Heart right ventricle (tissue), 16 donors: ENCODE measurements at regions not wholly inside any gene's neighbourhood (a gene's known extent, or its start where the extent isn't known, plus 50 kb on each side); places are given as distances from the start of the nearest gene placed in this dataset.
"Not testable (repeated sequence)": the region's sequence is repeated elsewhere in the genome, so short reads cannot be mapped to it uniquely, and the experiment has no call there.

Experiments
- ATAC-seq, 8 donors: fragments of 200-7000 bp; cut with Tn5 transposase; one replicate each; pipeline ENCODE4 v1.9.1; 2020; ENCODE audit warnings: mild to moderate bottlenecking in 8 of 8, moderate library complexity in 8 of 8, moderate number of reproducible peaks in 1 of 8
- DNase-seq, 2 donors: peaks; one replicate each; pipeline ENCODE4 v3.0.0-alpha.2; 2020
- H3K27ac ChIP-seq, 10 donors: fragments of 200-600 bp; sonication (generic) in 2 of 10; one replicate each; pipeline versions ENCODE4 v1.5.0 to v1.8.0; 2020 to 2022; ENCODE audit warnings: mild to moderate bottlenecking in 3 of 10
- H3K27me3 ChIP-seq, 7 donors: fragments of 200-600 bp; one replicate each; pipeline ENCODE4 v1.8.0; 2021 to 2022; ENCODE audit warnings: mild to moderate bottlenecking in 2 of 7
- H3K36me3 ChIP-seq, 9 donors: fragments of 200-600 bp; sonication (generic) in 1 of 9; one replicate each; pipeline versions ENCODE4 v1.5.0 to v1.8.0; 2020 to 2022; ENCODE audit warnings: mild to moderate bottlenecking in 2 of 9
- H3K4me1 ChIP-seq, 9 donors: fragments of 200-600 bp; sonication (generic) in 1 of 9; one replicate each; pipeline versions ENCODE4 v1.5.0 to v1.8.0; 2020 to 2022; ENCODE audit warnings: mild to moderate bottlenecking in 4 of 9
- H3K4me3 ChIP-seq, 10 donors: fragments of 200-600 bp; sonication (generic) in 2 of 10; one replicate each; pipeline versions ENCODE4 v1.5.0 to v1.8.0; 2020 to 2022; ENCODE audit warnings: mild to moderate bottlenecking in 7 of 10, moderate library complexity in 2 of 10
- H3K9me3 ChIP-seq, 11 donors: fragments of 200-600 bp in 10 of 11; sonication (generic) in 2 of 11; one replicate each; pipeline versions ENCODE4 v1.5.0 to v1.8.0; 2013 to 2022; ENCODE audit warnings: mild to moderate bottlenecking in 2 of 11, control low read depth in 1 of 11, moderate library complexity in 1 of 11
- WGBS, 2 donors: extraction: QIAGEN DNeasy Blood & Tissue Kit; methylation state at CpG; one replicate each; pipeline ENCODE4 v1.1.7; 2013; ENCODE audit warnings: inconsistent platforms in 1 of 2; 5-methylcytosine and 5-hydroxymethylcytosine counted together
- intact Hi-C, 10 donors: fragments of 100-400 bp; cut with DNase I; formaldehyde crosslinking; loops; one replicate each; pipeline versions ENCODE4 v1.11.1 to v1.14.2; 2022
- TF ChIP-seq, protein P1 (sequence below), 9 donors: fragments of 200-600 bp; sonication (generic) in 2 of 9; IDR thresholded peaks; one replicate each; pipeline versions ENCODE4 v1.5.0 to v1.8.0; 2021 to 2022; ENCODE audit warnings: antibody characterized with exemption in 9 of 9, mild to moderate bottlenecking in 5 of 9, moderate library complexity in 1 of 9
- donor health status: Arrhythmogenic right ventricular cardiomyopathy.
- donor health status: ischemic (EF 13 %, LVEDD 7.1; RV severe dilation, severe dysfunction).
- donor health status: healthy with polysubstance abuse.
- donor health status: DM: no; HTN: yes; CAD: no.
- donor health status: DM: no; HTN: no; CAD: no.
- donor health status: ischemic (EF 25% LVEDD 6.9; RV normal size, moderate dysfunction).
- donor health status: ischemic (EF 25% LVEDD 5.7; RV mildly dilated, moderate dysfunction).
- donor health status: healthy.
- donor health status: DM: yes; HTN: yes; CAD: no.
- donor health status: Ischemic cardiomyopathy.
- donor health status: ischemic (EF 35%, LVEDD 5.7; RV mildly dilated, moderate dysfunction).
- donor health status: nonischemic (EF 11% LVEDD 7.7; RV severe dilation, severe dysfunction).
- donor health status: DM: yes; HTN: yes; CAD: no.
- donor health status: PGD.
- donor health status: ischemic (EF 29% LVEDD 5.4; RV normal size, mild dysfunction).
- donor health status: nonischemic (EF 23%, LVEDD 6.1; RV moderate dilation, normal function).

DNA sequence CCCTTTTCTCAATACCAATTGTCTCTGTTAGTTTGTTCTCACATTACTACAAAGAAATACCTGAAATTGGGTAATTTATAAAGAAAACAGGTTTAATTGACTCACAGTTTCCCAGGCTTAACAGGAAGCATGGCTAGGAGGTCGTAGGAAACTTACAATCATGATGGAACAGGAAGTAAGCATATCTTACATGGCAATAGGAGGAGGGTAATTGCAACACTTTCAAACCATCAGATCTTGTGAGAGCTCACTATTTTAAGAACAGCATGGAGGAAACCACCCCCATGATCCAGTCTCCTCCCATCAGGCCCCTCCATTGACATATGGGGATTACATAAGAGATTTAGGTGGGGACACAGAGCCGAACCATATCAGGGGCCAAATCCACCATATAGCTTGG lies 1210.1 kb upstream of the SPRY2 start:
- DNase-seq: no peak
- Histone ChIP-seq H3K4me1 (no peaks in the 10 kb centered on the region), H3K36me3 (no peaks in the 10 kb centered on the region), H3K27ac (no peak overlapping the region), H3K4me3 (no peak overlapping the region), H3K9me3 (peaks cover 0 to 18% (median 0%) of the 10 kb centered on the region in 11 donors), H3K27me3 (no peaks in the 10 kb centered on the region)
- intact Hi-C loops: no loop called here
- TF ChIP-seq, protein P1, sequence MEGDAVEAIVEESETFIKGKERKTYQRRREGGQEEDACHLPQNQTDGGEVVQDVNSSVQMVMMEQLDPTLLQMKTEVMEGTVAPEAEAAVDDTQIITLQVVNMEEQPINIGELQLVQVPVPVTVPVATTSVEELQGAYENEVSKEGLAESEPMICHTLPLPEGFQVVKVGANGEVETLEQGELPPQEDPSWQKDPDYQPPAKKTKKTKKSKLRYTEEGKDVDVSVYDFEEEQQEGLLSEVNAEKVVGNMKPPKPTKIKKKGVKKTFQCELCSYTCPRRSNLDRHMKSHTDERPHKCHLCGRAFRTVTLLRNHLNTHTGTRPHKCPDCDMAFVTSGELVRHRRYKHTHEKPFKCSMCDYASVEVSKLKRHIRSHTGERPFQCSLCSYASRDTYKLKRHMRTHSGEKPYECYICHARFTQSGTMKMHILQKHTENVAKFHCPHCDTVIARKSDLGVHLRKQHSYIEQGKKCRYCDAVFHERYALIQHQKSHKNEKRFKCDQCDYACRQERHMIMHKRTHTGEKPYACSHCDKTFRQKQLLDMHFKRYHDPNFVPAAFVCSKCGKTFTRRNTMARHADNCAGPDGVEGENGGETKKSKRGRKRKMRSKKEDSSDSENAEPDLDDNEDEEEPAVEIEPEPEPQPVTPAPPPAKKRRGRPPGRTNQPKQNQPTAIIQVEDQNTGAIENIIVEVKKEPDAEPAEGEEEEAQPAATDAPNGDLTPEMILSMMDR (IDR thresholded peaks at IDR 0.05): no peak
- no peak for ATAC-seq
- WGBS, 2 donors: 16 to 52% methylated on average over 2 of the region's 2 CpGs

DNA sequence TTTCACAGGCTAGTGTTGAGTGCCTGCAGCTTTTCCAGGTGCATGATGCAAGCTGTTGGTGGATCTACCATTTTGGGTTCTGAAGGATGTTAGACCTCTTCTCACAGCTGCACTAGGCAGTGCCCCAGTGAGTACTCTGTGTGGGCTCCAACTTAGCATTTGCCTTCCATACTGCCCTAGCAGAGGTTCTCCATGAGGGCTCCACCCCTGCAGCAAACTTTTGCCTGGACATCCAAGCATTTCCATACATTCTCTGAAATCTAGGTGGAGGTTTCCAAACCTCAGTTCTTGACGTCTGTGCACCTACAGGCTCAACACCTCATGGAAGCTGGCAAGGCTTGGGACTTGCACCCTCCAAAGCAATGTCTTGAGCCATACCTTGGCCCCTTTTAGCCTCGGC lies 1205.4 kb upstream of the SPRY2 start:
- not testable (repeated sequence) for ATAC-seq
- WGBS, 2 donors: 71 to 88% methylated on average over 2 of the region's 2 CpGs

DNA sequence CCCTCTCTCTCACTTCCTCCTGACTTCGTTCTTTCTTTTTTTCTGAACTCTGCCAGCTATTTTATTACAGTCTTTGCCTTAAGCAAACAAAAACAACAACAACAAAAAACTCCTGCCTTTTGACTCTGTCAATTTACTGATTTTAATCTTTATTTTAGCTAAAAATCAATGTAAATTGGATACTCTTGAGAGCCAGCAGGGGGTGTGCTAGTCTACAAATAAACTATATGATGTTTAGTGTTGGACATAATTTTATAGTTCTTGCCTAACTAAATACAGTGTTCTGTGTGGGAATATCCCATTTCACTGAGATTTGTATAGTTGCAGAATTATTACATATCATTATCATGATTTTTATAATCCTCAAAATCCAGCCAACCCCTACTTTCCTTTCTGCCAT lies 1199.9 kb upstream of the SPRY2 start:
- Histone ChIP-seq H3K4me3 (no peak overlapping the region), H3K36me3 (no peaks in the 10 kb centered on the region), H3K27ac (no peak overlapping the region), H3K27me3 (no peaks in the 10 kb centered on the region), H3K4me1 (no peaks in the 10 kb centered on the region), H3K9me3 (peaks cover 0 to 8% (median 0%) of the 10 kb centered on the region in 11 donors)
- ATAC-seq: no peak
- no peak for DNase-seq
- intact Hi-C loops: no loop called here
- TF ChIP-seq, protein P1 (IDR thresholded peaks at IDR 0.05): peak in 6 of 9 donors; percentile 16 to 39 (median 23)
- 63 to 78% methylated on average over 1 of the region's 1 CpG for WGBS, 2 donors

More for the DNA sequence above, 1205.4 kb upstream of the SPRY2 start:
- H3K27ac ChIP-seq, intact Hi-C loops, H3K27me3 ChIP-seq, H3K36me3 ChIP-seq, H3K4me1 ChIP-seq, H3K4me3 ChIP-seq, DNase-seq: not testable (repeated sequence)
- H3K9me3 ChIP-seq: peaks cover 0 to 28% (median 0%) of the 10 kb centered on the region in 11 donors

DNA sequence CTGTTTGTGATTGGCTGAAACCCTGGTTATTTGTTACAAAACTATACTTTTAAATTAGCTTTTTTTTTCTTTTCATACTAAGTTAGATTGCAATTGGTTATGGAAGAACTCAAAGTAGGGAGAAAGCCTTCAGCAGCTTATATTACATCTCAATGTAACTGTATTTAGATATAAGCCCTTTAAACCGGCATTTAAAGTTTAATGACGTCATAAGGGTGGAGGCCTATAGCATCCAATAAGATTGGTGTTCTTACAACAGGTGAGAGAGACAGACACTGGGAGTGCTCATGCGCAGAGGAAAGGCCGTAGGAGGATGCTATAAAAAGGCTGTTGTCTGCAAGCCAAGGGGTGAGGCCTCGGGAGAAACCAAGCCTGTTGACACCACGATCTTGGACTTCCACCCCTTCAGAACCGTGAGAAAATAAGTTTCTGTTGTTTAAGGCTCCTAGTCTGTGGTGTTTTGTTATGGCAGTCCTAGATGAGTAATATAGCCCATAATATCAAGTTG lies 1198.8 kb upstream of the SPRY2 start:
- TF ChIP-seq, protein P1 (IDR thresholded peaks at IDR 0.05): no peak
- 59 to 66% methylated on average over 7 of the region's 7 CpGs for WGBS, 2 donors
- Histone ChIP-seq H3K27ac (no peak overlapping the region), H3K4me1 (no peaks in the 10 kb centered on the region), H3K4me3 (no peak overlapping the region), H3K27me3 (no peaks in the 10 kb centered on the region), H3K36me3 (no peaks in the 10 kb centered on the region), H3K9me3 (no peaks in the 10 kb centered on the region)
- DNase-seq (no peak), ATAC-seq (no peak)
- intact Hi-C loops: no loop called here

DNA sequence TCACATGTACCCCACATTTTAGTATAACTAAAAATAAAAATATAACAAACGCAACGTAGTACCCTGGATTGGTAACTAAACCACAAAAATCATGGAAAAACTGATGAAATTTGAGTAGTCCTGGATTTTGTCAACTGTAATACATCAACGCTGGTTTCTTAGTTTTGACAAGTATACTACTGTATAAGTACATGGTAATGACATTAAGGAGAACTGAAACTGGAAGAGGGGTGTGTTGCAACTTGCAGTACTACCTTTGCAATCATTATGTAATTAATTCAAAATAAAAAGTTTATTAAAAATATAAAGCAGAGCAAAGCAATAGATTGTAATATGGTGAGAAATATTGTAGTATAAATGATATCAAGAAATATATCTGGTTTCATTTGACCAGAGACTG lies 1158.0 kb upstream of the SPRY2 start:
- Histone ChIP-seq H3K4me3 (no peak overlapping the region), H3K27me3 (no peaks in the 10 kb centered on the region), H3K4me1 (no peaks in the 10 kb centered on the region), H3K36me3 (no peaks in the 10 kb centered on the region), H3K9me3 (peaks cover 0 to 10% (median 0%) of the 10 kb centered on the region in 11 donors), H3K27ac (no peak overlapping the region)
- 84% methylated on average over 3 of the region's 3 CpGs for WGBS, 2 donors
- intact Hi-C loops: no loop called here
- DNase-seq (no peak), ATAC-seq (no peak)
- TF ChIP-seq, protein P1 (IDR thresholded peaks at IDR 0.05): no peak
